ENCODE measurements at regions not wholly inside any gene's neighbourhood (a gene's known extent, or its start where the extent isn't known, plus 50 kb on each side); places are given as distances from the start of the nearest gene placed in this dataset.

DNA sequence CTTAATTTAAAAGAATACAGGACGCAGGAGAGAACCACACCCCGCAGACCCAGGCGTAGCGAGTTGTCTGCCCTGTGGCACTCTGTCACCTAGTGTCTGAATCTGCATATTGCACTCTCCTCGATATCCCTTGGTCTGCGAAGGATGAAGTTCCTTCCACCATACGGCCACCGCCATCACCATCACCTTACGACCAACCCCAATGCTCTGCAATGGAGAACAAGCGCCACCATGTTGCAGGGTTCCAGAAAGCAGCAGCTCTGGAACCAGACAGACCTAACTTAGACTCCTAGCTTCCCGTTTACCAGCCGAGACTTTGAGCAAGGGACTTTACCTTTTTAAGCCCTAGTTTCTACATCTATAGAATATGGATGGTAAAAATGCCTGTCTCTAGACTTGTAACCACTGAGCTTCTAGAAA lies 77.4 kb upstream of the DMRT1 start:
- Histone ChIP-seq H2BK5ac (ENCODE audit: low read depth, low read length) (no peak overlapping the region), H2BK120ac (replicated peaks; ENCODE audit: low read depth, low read length) (no peak overlapping the region), H3K23ac (ENCODE audit: insufficient read length) (no peak overlapping the region), H4K20me1 (replicated peaks in 1 of 2; ENCODE audit: control insufficient read depth in 1 of 2, insufficient read depth in 2 of 2, low read length in 2 of 2) (no peaks in the 10 kb centered on the region), H3K9me3 (ENCODE audit: insufficient read depth in 2 of 2, low read depth in 1 of 2, low read length in 1 of 2) (peaks cover 0 to 8% of the 10 kb centered on the region in 2 experiments; a peak in 1 of 4 replicates), H3K23me2 (ENCODE audit: low read depth, low read length) (no peaks in the 10 kb centered on the region), H3K36me3 (ENCODE audit: control insufficient read depth in 2 of 4, insufficient read depth in 4 of 4, low read length in 3 of 4) (no peaks in the 10 kb centered on the region), H2BK12ac (ENCODE audit: low read depth, low read length) (no peak overlapping the region), H3K14ac (ENCODE audit: insufficient read length) (no peak overlapping the region), H3K4me3 (ENCODE audit: extremely low read depth in 1 of 4, insufficient read depth in 2 of 4, low read depth in 3 of 4, low read length in 4 of 4) (no peak overlapping the region), H2BK15ac (ENCODE audit: low read length) (no peak overlapping the region), H3K18ac (ENCODE audit: extremely low read depth, low read length) (no peak overlapping the region), H3K4me2 (ENCODE audit: insufficient read depth in 1 of 2, low read depth in 2 of 2, low read length in 2 of 2) (no peak overlapping the region), H3K27me3 (replicated peaks in 1 of 4; ENCODE audit: control insufficient read depth in 3 of 4, extremely low read depth in 1 of 4, insufficient read depth in 3 of 4, low read length in 3 of 4) (no peaks in the 10 kb centered on the region), H4K91ac (replicated peaks; ENCODE audit: insufficient read length, low read length) (no peak overlapping the region), H3K56ac (replicated peaks; ENCODE audit: insufficient read length, low read depth, low read length) (no peak overlapping the region), H2AFZ (ENCODE audit: low read length) (no peak overlapping the region), H4K8ac (ENCODE audit: extremely low read depth, insufficient read depth, low read length) (no peak overlapping the region), H3K79me1 (ENCODE audit: low read depth, low read length) (no peaks in the 10 kb centered on the region), H2BK20ac (ENCODE audit: low read length) (no peak overlapping the region), H4K5ac (ENCODE audit: insufficient read length, low read depth, low read length) (no peak overlapping the region), H3K9ac (replicated peaks in 1 of 4; ENCODE audit: extremely low read depth in 1 of 4, low read depth in 3 of 4, low read length in 3 of 4) (no peak overlapping the region), H3K4ac (replicated peaks; ENCODE audit: insufficient read length, low read depth, low read length) (no peak overlapping the region), H3K79me2 (ENCODE audit: control insufficient read depth in 1 of 2, insufficient read depth in 2 of 2, low read length in 2 of 2) (no peaks in the 10 kb centered on the region), H2AK5ac (ENCODE audit: low read depth, low read length) (no peak overlapping the region), H3K4me1 (replicated peaks in 1 of 4; ENCODE audit: control insufficient read depth in 3 of 4, insufficient read depth in 4 of 4, low read length in 3 of 4) (no peaks in the 10 kb centered on the region), H3K27ac (ENCODE audit: low read depth, low read length) (no peak overlapping the region)
- ChIA-PET CTCF (ENCODE audit: partially characterized antibody) (interaction anchor here (0.6 to 15.3 kb wide), 39 partner anchors 8 to 418 kb away, joined by 3 to 195 read pairs (median 4); no protein-coding TSS in a partner anchor), POLR2A (ENCODE audit: partially characterized antibody) (no interaction called here)
- WGBS, 2 experiments (ENCODE audit: extremely low coverage in 1 of 2, insufficient coverage in 1 of 2, insufficient read length in 1 of 2, insufficient replicate concordance in 2 of 2, low coverage in 1 of 2, low lambda C conversion rate in 2 of 2, missing lambda C conversion rate in 1 of 2), result 69% methylated on average over 12 of the region's 12 CpGs; no CpG with 5 or more reads in 1 of the 2 experiments
- DNase-seq (ENCODE audit: low read depth in 1 of 2, low spot score in 2 of 2) (peak; percentile 64 to 67), FAIRE-seq (peak; percentile 98)
- TF ChIP-seq YY1 (IDR thresholded peaks at IDR 0.05; ENCODE audit: low read depth, low read length) (peak; percentile 88), SP2 (IDR thresholded peaks at IDR 0.05; ENCODE audit: low read length) (no peak), GABPA (IDR thresholded peaks at IDR 0.05; ENCODE audit: borderline replicate concordance, insufficient read depth, low read length) (no peak), SP4 (IDR thresholded peaks at IDR 0.05; ENCODE audit: low read length) (no peak), SIRT6 (IDR thresholded peaks at IDR 0.05; ENCODE audit: low read length) (no peak), HDAC2 (IDR thresholded peaks at IDR 0.05; ENCODE audit: borderline replicate concordance in 1 of 2, low read depth in 2 of 2, low read length in 2 of 2) (no peak), RAD21 (IDR thresholded peaks at IDR 0.05 in 1 of 2, conservative IDR thresholded peaks at IDR 0.05 in 1 of 2; ENCODE audit: low read depth in 2 of 2, low read length in 2 of 2) (peak; percentile 89 to 93), FOSL1 (IDR thresholded peaks at IDR 0.05; ENCODE audit: insufficient read depth, low read depth, low read length) (no peak), POU5F1 (IDR thresholded peaks at IDR 0.05; ENCODE audit: low read depth, low read length) (no peak), POLR2AphosphoS5 (IDR thresholded peaks at IDR 0.05; ENCODE audit: low read depth, low read length) (no peak), BCL11A (IDR thresholded peaks at IDR 0.05; ENCODE audit: low read depth in 2 of 2, low read length in 2 of 2) (no peak)
- TF ChIP-seq, protein P1, sequence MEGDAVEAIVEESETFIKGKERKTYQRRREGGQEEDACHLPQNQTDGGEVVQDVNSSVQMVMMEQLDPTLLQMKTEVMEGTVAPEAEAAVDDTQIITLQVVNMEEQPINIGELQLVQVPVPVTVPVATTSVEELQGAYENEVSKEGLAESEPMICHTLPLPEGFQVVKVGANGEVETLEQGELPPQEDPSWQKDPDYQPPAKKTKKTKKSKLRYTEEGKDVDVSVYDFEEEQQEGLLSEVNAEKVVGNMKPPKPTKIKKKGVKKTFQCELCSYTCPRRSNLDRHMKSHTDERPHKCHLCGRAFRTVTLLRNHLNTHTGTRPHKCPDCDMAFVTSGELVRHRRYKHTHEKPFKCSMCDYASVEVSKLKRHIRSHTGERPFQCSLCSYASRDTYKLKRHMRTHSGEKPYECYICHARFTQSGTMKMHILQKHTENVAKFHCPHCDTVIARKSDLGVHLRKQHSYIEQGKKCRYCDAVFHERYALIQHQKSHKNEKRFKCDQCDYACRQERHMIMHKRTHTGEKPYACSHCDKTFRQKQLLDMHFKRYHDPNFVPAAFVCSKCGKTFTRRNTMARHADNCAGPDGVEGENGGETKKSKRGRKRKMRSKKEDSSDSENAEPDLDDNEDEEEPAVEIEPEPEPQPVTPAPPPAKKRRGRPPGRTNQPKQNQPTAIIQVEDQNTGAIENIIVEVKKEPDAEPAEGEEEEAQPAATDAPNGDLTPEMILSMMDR (IDR thresholded peaks at IDR 0.05; ENCODE audit: control extremely low read depth in 1 of 3, insufficient read depth in 1 of 3, low read depth in 1 of 3, low read length in 3 of 3), result peak; percentile 58 to 91 (median 90)

All from H1 (cell line).